Fibroblast of the aortic adventitia (primary cell): ENCODE measurements at regions not wholly inside any gene's neighbourhood (a gene's known extent, or its start where the extent isn't known, plus 50 kb on each side); places are given as distances from the start of the nearest gene placed in this dataset.

Source experiments
- DNase-seq: peaks from one replicate; pipeline ENCODE4 v3.0.0-alpha.2; 2010; ENCODE audit warnings: low read depth
- H3K4me3 ChIP-seq: 2 replicates; pipeline ENCODE4 v1.5.1; 2011; ENCODE audit warnings: low read depth, mild to moderate bottlenecking, control low read depth, low read length, moderate library complexity
- CTCF ChIP-seq: IDR thresholded peaks from 2 replicates; pipeline ENCODE4 v1.5.1; 2011; ENCODE audit warnings: mild to moderate bottlenecking, low read length, control low read depth, inconsistent platforms; ENCODE audit not compliant: insufficient read depth

- TF ChIP-seq CTCF = no peak
- no peak overlapping the region for H3K4me3 ChIP-seq
- DNase-seq = no peak
These were observed 562.1 kb upstream of the ADGRL3 start for GRCh38 chr4:60637976-60638375.

GRCh38 chr4:60648774-60649173, 551.4 kb upstream of the ADGRL3 start:
- no peak for TF ChIP-seq CTCF
- H3K4me3 ChIP-seq = no peak overlapping the region
- DNase-seq = no peak

GRCh38 chr4:60652933-60653332, 547.2 kb upstream of the ADGRL3 start:
- no peak for DNase-seq
- no peak overlapping the region for H3K4me3 ChIP-seq
- TF ChIP-seq CTCF = no peak

GRCh38 chr4:60655356-60655755, 544.8 kb upstream of the ADGRL3 start:
- no peak for TF ChIP-seq CTCF
- no peak overlapping the region for H3K4me3 ChIP-seq
- peak; percentile 54 for DNase-seq

GRCh38 chr4:60656171-60656570, 544.0 kb upstream of the ADGRL3 start:
- peak; percentile 48 for DNase-seq
- H3K4me3 ChIP-seq = no peak overlapping the region
- TF ChIP-seq CTCF = no peak

GRCh38 chr4:60657041-60657440, 543.1 kb upstream of the ADGRL3 start:
- no peak for TF ChIP-seq CTCF
- peak; percentile 2 for DNase-seq
- H3K4me3 ChIP-seq = no peak overlapping the region

GRCh38 chr4:60657807-60658206, 542.3 kb upstream of the ADGRL3 start:
- H3K4me3 ChIP-seq = no peak overlapping the region
- no peak for TF ChIP-seq CTCF
- peak; percentile 34 for DNase-seq
